ENCODE measurements at regions not wholly inside any gene's neighbourhood (a gene's known extent, or its start where the extent isn't known, plus 50 kb on each side); places are given as distances from the start of the nearest gene placed in this dataset.

DNA sequence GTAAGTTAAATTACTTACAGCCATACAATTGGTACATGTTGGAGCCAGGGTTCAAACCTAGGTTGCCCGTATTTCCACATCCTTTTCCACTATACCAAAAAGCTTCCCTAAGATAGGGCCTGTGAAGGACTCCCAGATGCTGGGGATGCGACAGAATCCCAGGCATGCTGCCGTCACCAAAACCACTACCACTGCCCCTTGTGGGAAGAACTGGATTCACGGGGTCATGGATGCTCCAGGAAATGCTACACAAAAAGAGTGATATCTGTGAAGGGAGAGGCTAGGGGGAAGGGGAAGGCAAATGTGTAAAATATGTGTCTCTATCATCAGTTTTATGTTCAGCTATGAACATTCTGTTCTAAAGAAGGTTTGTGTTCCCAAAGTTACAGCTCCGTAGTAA, 133.9 kb upstream of the IVNS1ABP start:
- no peaks in the 10 kb centered on the region for H3K27me3 Mint-ChIP-seq (ENCODE audit: low read depth)
- no peaks in the 10 kb centered on the region for H3K23me2 ChIP-seq (ENCODE audit: insufficient read length, low read depth, low read length, poor library complexity, severe bottlenecking)

More for the DNA sequence above, 133.9 kb upstream of the IVNS1ABP start:
- no peaks in the 10 kb centered on the region for H3K9me3 Mint-ChIP-seq
- Histone ChIP-seq H3K27ac (ENCODE audit: insufficient read length, low read depth, low read length) (no peak overlapping the region), H3K14ac (ENCODE audit: insufficient read depth, low read length) (no peak overlapping the region), H2BK5ac (ENCODE audit: insufficient read length, low read length) (no peak overlapping the region), H2BK120ac (ENCODE audit: low read depth, low read length, poor library complexity, severe bottlenecking) (no peak overlapping the region), H3K9ac (ENCODE audit: extremely low read depth, insufficient read length, low read length) (no peak overlapping the region), H3K79me1 (ENCODE audit: insufficient read depth, low read depth, low read length, poor library complexity, severe bottlenecking) (no peaks in the 10 kb centered on the region), H3K27me3 (ENCODE audit: insufficient read depth, low read length) (no peaks in the 10 kb centered on the region), H2BK20ac (ENCODE audit: low read depth, low read length, poor library complexity, severe bottlenecking) (no peak overlapping the region), H3K23ac (ENCODE audit: insufficient read length, low read depth, low read length) (no peak overlapping the region), H3K4me1 (ENCODE audit: insufficient read depth, low read length) (no peaks in the 10 kb centered on the region), H4K5ac (ENCODE audit: insufficient read length, low read depth, low read length) (no peak overlapping the region), H2BK12ac (ENCODE audit: insufficient read length, low read depth, low read length) (no peak overlapping the region), H3K18ac (ENCODE audit: insufficient read length, low read depth, low read length) (no peak overlapping the region), H2AK5ac (ENCODE audit: insufficient read length, low read length) (no peak overlapping the region), H3K56ac (ENCODE audit: insufficient read length, low read depth, low read length) (no peak overlapping the region), H2BK15ac (ENCODE audit: low read depth, low read length) (no peak overlapping the region), H4K20me1 (ENCODE audit: control insufficient read depth, insufficient read depth, insufficient read length) (no peaks in the 10 kb centered on the region), H4K91ac (ENCODE audit: insufficient read length, low read depth, low read length) (no peak overlapping the region), H3T11ph (ENCODE audit: low read length) (no peak overlapping the region), H3K9me3 (ENCODE audit: control insufficient read depth, low read depth, low read length) (no peaks in the 10 kb centered on the region), H4K8ac (replicated peaks; ENCODE audit: insufficient read length, low read depth, low read length) (no peak overlapping the region), H2AFZ (ENCODE audit: low read length) (no peak overlapping the region), H3K4ac (ENCODE audit: low read depth, low read length) (no peak overlapping the region), H3K4me2 (ENCODE audit: insufficient read depth, insufficient read length, low read length) (no peak overlapping the region), H3K79me2 (ENCODE audit: insufficient read depth, low read length) (no peaks in the 10 kb centered on the region)
- no peak overlapping the region for H3K4me3 Mint-ChIP-seq
- H3K27ac Mint-ChIP-seq, result no peak overlapping the region
- no CpG with 5 or more reads among the region's 5 CpGs for WGBS (ENCODE audit: extremely low coverage, insufficient read length, low lambda C conversion rate)
- TF ChIP-seq, protein P1, sequence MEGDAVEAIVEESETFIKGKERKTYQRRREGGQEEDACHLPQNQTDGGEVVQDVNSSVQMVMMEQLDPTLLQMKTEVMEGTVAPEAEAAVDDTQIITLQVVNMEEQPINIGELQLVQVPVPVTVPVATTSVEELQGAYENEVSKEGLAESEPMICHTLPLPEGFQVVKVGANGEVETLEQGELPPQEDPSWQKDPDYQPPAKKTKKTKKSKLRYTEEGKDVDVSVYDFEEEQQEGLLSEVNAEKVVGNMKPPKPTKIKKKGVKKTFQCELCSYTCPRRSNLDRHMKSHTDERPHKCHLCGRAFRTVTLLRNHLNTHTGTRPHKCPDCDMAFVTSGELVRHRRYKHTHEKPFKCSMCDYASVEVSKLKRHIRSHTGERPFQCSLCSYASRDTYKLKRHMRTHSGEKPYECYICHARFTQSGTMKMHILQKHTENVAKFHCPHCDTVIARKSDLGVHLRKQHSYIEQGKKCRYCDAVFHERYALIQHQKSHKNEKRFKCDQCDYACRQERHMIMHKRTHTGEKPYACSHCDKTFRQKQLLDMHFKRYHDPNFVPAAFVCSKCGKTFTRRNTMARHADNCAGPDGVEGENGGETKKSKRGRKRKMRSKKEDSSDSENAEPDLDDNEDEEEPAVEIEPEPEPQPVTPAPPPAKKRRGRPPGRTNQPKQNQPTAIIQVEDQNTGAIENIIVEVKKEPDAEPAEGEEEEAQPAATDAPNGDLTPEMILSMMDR (conservative IDR thresholded peaks at IDR 0.05), result peak; percentile 47
- DNase-seq, result peak; percentile 37
- H3K4me1 Mint-ChIP-seq, result no peaks in the 10 kb centered on the region
- no peaks in the 10 kb centered on the region; a peak in 1 of 7 replicates for H3K36me3 Mint-ChIP-seq (ENCODE audit: insufficient read depth in 1 of 3, low read depth in 3 of 3)

Measured in H9 (cell line).